Fibroblast of skin of left biceps (primary cell): ENCODE measurements at regions not wholly inside any gene's neighbourhood (a gene's known extent, or its start where the extent isn't known, plus 50 kb on each side); places are given as distances from the start of the nearest gene placed in this dataset.

ENCODE experiments used
- DNase-seq, 2 experiments: peaks; one replicate each; pipeline ENCODE4 v3.0.0-alpha.2; 2013; ENCODE audit warnings: low read depth in 2 of 2

DNA sequence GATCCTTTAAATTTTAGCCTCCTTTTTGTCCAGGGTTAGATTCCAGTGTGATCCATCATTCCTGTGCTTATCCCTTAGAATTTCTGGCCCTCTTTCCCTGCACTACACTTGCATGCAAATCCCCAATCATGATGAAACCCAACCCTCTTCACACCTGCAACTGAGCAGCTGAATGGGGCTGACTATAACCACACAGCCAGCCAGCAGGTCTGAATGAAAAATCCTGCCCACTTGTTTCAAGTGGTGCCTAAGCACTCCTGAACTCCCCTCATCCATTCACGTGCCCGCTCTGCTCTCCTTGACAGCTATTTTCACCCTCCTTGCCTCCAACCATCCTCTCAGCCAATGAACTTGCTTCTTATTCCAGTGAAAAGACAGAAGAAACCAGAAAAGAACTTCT lies 80.5 kb upstream of the AFF3 start:
- DNase-seq = no peak

GRCh38 chr2:100218552-100218951 lies 76.2 kb upstream of the AFF3 start:
- DNase-seq = no peak

DNA sequence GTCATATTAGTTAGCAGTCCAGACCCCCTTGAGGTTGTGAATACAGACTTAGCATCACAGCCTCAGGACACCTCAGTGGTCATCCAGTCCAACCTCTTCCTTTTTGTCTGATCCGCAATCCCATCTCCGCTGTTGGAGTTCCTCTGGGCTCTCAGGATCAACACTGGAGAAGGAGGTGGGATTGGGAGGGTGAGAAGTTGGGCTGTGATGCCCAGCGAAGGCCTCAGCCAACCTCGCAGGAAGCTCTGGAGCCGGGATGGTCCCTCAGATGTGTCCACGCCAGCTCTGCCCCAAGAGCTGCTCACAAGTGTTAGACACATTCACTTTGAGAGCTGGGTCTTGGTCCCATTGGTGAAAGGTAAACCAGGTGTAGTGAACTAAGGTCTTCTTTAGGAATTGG lies 74.9 kb upstream of the AFF3 start:
- no peak for DNase-seq

DNA sequence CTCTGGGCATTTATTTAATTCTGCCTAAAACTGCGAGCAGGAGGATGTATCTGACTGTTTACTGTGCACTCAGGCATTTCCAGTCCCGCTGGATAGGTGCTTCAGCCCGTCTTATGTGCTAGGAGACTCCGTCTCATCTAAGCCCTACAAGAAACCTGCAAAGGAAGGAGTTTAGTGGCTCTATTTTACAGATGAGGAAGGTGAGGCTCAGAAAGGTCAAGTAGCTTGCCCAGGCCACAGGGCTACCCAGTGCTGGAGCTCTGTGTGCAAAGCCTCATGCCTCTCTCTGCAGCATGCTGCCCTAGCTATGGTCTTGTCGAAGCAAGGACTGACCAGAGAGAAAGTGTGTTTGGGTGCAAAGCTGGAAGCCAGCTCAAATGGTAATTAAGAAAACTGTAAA lies 73.6 kb upstream of the AFF3 start:
- no peak for DNase-seq

DNA sequence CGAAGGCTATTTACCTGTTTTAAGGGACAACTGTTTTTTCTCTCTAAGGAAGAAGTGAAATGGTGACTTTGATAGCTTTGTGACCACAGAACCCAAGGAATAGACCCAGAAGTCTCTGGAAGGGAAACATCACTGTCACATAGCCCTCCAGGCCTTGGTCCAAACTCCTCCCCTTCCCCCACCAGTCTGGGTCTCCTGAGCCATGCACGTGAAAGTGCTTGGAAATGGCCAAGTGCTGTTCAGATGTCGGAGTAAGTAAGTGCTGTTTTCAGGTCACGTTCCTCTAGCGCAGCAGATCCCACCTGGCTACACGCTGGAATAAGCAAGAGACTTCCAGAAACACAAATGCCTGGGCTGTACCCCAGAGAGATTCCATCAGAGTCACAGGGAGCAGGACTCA lies 73.0 kb upstream of the AFF3 start:
- DNase-seq = no peak

- no peak for DNase-seq
Measured at GRCh38 chr2:100214265-100214971, 72.0 kb upstream of the AFF3 start.

- no peak for DNase-seq
Measured at GRCh38 chr2:100213595-100213994, 71.2 kb upstream of the AFF3 start.

DNA sequence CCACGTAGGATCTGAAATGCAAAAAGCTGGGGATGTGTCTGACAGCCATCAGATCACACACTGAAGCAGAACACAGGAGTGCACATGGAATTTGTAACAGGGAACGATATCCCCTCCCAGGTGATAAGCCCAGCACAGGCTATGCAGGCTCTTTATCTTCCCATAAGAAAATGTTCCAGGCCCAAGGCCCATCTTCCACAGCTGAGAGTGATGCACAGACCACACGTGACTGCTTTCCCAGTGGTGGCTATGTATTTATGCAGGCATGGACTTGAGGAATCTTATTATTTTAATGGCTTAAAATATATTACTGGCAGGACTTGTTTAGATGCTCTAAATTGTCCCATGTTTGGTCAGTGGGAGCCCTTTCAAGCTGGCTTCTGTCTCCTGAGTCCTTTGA lies 70.5 kb upstream of the AFF3 start:
- no peak for DNase-seq

GRCh38 chr2:100211521-100211920 lies 69.1 kb upstream of the AFF3 start:
- DNase-seq = no peak

GRCh38 chr2:100208141-100208770 lies 65.9 kb upstream of the AFF3 start:
- DNase-seq = peak in 1 of 2 experiments; percentile 29

- no peak for DNase-seq
Measured at GRCh38 chr2:100207411-100207885, 65.1 kb upstream of the AFF3 start.

DNA sequence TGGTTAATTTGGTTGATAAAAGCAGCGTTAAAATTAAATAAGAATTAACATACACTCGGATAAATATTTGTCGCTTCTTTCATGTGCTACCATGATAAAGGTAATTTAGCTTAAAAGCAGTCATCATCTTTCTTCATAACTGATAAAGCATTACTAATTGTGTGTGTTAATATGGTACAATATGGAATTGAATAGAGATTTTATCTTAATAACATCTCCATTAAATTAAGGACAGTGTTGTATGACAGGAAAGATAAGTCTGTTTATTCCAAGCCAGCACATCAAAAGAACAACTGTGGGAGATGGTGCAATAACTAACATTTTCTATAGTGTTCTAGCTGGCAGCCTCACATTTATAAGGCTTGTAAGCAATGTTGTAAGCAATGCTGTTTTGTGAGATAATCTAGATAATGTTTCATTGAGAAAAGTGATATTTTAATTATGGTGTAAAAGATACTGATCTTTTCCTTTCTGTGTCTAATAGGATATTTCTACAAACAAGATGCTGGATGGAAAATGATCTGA lies 64.4 kb upstream of the AFF3 start:
- DNase-seq = no peak

- no peak for DNase-seq
Measured at GRCh38 chr2:100205174-100205573, 62.8 kb upstream of the AFF3 start.

- DNase-seq = no peak
Measured at GRCh38 chr2:100202567-100202966, 60.2 kb upstream of the AFF3 start.

- DNase-seq = peak; percentile 35 to 50
Measured at GRCh38 chr2:100200985-100201384, 58.6 kb upstream of the AFF3 start.

DNA sequence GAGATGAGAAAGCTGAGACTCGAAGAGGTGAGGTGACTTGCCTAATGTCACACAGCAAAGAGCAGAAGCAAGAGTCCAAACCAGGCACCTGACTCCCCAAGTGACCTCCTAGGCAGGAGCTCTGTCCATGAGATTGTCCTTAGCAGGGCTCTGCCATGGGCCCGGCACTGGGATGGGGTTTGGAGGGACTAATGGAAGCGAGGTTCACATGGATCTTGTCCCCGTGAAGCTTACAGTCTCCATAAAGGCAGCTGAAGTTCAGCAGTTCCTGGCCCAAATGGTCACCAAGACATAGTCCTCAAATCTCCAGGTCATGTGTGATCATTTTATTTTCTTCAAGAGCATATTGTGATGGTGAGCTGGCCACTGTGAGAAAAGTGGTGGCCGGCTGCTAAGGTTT lies 57.0 kb upstream of the AFF3 start:
- DNase-seq = no peak

- DNase-seq = no peak
Measured at GRCh38 chr2:100198461-100199230, 56.3 kb upstream of the AFF3 start.

DNA sequence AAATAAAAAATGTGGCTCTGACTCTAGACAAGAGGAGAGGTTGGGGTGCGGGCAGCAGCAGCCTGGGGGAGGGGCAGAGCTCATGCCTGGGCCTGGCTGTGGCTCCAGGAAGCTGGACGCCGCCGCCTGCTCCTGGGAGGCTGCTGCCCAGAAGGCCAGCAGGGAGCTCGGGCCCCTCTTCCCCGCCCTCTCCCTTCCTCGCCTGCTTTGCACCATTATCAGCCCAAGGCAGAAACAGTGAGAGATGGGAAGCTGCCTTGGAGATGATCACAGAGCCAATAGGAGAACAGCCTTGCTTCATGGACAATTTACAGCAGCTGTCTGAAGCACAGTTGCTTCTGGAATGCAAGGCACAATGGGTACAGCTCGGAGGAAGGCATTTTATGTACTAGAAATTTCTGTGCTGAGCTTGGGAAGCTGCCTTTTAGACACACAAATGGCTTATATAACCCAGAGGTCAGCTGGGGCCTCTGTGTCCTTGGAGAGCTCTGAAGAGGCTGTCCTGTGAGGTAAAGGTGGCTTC lies 55.3 kb upstream of the AFF3 start:
- peak; percentile 52 to 54 for DNase-seq

GRCh38 chr2:100196786-100197494 lies 54.5 kb upstream of the AFF3 start:
- peak in 1 of 2 experiments; percentile 34 for DNase-seq

DNA sequence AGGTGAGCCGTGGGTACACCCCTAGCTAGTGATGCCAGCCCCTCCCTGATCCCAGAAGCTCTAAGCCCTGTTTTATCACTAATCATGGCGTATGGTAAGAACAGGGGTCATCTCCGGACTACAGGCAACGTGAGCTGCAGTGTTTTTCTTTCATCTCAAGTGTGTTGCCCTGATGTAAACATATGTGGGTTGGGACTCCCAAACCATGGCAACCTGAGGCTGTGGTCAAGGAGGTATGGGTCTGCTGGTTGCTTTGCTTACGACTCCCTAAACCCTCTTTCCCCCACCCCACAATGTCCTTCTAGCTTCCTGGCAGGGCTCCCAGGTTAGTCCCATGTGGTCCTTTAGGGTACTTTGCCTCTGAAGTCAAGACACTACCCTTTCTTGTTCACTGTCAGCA lies 53.6 kb upstream of the AFF3 start:
- no peak for DNase-seq

DNA sequence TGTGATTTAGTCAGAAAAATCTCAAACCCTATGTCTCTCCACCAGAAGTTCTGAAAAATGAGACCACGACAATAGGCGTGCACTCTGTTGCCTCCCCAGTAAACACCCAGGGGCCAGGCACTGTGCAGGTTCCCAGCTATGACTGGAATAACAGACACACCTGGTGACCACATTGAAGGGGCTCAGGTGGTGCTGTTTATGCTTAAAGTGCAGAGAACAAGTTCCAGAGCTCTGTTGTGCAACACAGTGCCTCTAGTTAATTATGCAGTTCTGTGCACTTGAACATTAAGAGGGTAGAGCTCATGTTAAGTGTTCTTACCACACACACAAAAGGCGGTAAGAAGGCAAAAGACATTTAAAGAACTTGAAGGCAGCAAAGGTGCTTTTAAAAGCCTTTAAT lies 52.6 kb upstream of the AFF3 start:
- DNase-seq = no peak

DNA sequence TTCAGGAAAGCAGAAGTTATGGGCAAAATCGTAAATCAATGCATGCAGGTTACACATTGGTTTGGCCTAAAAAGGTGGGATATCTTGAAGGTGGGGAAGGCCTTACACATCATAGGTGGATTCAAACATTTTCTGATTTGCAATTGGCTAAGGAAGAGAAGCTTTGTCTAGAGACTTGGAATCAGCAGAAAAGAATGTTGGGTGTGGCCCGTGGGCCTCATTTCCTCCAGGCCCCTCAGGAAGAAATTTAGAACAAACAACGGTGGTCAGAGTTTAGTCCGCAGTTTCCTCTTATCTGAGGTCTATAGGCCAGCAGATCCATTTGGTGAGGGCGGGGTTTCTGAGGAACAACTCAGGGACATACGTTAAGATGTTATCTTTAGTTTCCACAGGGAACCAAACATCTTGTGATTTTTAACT lies 50.9 kb upstream of the AFF3 start:
- no peak for DNase-seq
